ENCODE measurements at regions not wholly inside any gene's neighbourhood (a gene's known extent, or its start where the extent isn't known, plus 50 kb on each side); places are given as distances from the start of the nearest gene placed in this dataset.

DNA sequence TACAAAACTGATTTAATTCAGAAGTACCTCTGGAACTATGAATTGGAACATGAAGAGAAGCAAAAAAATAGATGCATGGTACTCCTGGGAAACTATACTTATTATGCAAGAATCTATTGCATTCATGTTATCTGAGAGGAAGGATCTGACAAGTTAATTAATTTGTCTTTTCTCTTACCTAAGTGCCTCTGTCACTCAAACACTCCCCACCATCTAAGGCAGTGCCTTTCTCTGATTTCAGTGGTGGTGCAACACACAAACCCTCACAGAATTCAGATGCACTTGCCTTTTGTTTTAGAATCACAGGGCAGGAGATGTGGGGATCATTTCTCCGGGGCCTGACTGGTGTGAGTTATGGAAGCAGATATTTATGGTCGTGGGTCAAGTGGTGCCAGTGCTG, 52.5 kb upstream of the C9orf72 start:
- DNase-seq (ENCODE audit: low spot score), result no peak

GRCh38 chr9:27626244-27627187, 53.2 kb upstream of the C9orf72 start:
- no peak for DNase-seq (ENCODE audit: low spot score)

DNA sequence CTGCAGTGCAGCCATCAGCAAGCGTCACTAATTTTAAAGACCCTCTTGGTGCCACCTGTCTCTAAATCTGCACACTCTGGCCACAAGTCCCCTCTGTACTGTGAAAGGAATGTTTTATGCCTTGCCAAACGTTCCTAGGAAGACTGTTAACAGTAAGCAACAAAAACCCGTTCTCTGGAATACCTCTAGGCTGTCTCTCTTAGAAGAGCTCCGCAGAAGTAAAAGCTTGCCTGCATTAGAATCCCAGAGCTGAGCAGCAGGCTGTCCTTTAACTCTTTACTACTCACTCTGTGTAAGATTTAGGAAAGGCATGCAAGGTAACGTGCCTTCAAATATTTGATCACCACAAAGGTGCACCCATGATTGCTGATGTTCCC, 53.9 kb upstream of the C9orf72 start:
- no peak for DNase-seq (ENCODE audit: low spot score)

- no peak for DNase-seq (ENCODE audit: low spot score)
These were observed 55.0 kb upstream of the C9orf72 start for GRCh38 chr9:27628311-27628710.

- DNase-seq (ENCODE audit: low spot score), result no peak
These were observed 56.1 kb upstream of the C9orf72 start for GRCh38 chr9:27629425-27629824.

DNA sequence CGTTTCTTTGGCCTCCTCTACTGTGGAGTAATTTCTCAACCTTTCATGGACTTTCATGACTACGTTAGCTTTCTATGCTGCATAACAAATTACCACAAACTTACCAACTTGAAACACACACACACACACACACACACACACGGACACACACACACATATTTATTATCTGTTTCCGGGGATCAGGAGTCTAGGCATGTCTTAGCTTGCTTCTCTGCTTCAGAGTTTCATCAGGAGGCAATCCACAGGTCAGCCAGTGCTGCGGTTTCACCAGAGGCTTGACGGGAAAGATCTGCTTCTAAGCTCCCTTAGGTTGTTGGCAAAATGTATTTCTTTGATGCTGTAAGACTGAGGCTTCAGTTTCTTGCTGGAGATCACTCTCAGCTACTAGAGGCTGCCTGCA, 59.0 kb upstream of the C9orf72 start:
- DNase-seq (ENCODE audit: low spot score), result no peak

GRCh38 chr9:27633764-27634163, 60.5 kb upstream of the C9orf72 start:
- no peak for DNase-seq (ENCODE audit: low spot score)

GRCh38 chr9:27634879-27635278, 61.6 kb upstream of the C9orf72 start:
- no peak for DNase-seq (ENCODE audit: low spot score)

GRCh38 chr9:27638716-27639115, 65.4 kb upstream of the C9orf72 start:
- no peak for DNase-seq (ENCODE audit: low spot score)

GRCh38 chr9:27645161-27645840, 72.0 kb upstream of the C9orf72 start:
- no peak for DNase-seq (ENCODE audit: low spot score)

- DNase-seq (ENCODE audit: low spot score), result no peak
These were observed 80.0 kb upstream of the C9orf72 start for GRCh38 chr9:27653246-27653645.

GRCh38 chr9:27653957-27654356, 80.7 kb upstream of the C9orf72 start:
- DNase-seq (ENCODE audit: low spot score), result no peak

DNA sequence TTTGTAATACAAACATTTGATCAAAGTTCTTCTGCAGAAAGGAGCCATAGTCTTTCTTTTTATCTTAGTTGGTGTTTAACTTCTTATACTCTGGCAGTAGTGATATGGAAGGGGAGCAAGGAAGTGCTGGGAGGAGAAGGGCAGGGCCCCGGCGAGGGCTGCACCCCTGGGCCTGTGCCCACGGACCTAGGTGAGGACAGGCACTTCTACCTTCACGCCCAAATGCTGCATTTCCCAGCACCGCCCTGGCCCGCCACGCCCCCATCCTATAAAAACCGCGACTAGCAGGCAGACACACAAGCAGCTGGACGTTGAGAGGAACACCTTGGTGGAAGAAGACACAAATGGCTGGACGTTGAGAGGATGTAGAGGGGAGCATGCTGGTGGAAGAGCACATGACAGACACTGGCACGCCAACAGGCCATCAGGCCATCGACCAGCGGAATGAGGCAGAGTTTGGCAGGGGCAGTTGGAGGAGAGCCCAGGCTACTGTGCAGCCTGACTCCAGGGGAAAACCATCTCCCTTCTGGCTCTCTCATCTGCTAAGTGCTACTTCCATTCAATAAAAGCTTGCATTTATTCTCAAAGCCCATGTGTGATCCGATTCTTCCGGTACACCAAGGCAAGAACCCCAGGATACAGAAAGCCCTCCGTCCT, 81.5 kb upstream of the C9orf72 start:
- no peak for DNase-seq (ENCODE audit: low spot score)

GRCh38 chr9:27655441-27655840, 82.2 kb upstream of the C9orf72 start:
- DNase-seq (ENCODE audit: low spot score), result no peak

- DNase-seq (ENCODE audit: low spot score), result no peak
These were observed 85.7 kb upstream of the C9orf72 start for GRCh38 chr9:27659001-27659400.

GRCh38 chr9:27659571-27659970, 86.3 kb upstream of the C9orf72 start:
- no peak for DNase-seq (ENCODE audit: low spot score)

DNA sequence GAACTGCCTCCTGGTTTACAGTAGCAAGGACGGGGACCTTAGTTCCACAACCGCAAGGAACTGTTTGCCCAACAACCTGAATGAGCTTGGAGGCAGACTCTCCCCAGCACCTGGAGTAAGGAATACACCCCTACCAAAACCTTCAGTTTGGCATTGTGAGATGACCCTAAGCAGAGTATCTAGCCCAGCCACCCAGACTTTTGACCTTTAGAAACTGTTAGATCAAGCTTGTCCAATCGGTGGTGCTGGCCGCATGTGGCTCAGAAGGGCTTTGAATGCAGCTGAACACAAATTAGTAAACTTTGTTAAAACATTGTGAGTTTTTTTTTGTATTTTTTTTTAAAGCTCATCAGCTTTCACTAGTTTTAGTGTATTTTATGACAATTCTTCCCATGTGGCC, 86.9 kb upstream of the C9orf72 start:
- DNase-seq (ENCODE audit: low spot score), result no peak

- DNase-seq (ENCODE audit: low spot score), result no peak
These were observed 90.2 kb upstream of the C9orf72 start for GRCh38 chr9:27663526-27663925.

DNA sequence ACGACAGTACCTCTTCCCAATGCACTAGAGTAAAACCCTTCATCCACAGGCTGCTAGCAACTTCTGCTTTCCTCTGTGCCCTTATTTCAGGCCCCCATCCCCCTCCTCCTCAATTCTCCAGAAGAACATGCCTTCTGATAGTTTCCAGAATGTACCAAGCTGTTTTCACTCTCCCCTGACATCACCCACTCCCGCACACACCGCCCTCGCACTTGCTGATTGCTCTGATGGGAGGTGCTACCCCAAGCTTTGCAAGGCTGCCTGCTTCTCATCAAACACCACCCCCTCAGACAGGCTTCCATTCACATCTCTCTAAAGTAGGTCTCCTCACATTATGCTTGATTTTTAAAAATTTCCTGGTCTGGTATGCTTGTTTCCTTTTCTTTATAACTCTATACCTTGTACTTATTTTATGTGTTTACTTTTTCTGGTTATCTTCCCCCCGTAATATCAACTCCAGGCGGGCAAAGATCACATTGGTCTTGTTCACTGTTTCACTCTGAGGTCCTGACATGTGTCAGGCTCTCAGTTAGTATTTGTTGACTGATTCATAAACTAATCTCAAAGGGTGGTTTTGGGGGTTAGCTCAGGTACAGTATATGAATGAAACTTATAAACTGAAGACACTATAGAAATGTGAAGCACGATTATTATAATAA, 91.0 kb upstream of the C9orf72 start:
- no peak for DNase-seq (ENCODE audit: low spot score)

GRCh38 chr9:27665136-27665535, 91.9 kb upstream of the C9orf72 start:
- DNase-seq (ENCODE audit: low spot score), result no peak

DNA sequence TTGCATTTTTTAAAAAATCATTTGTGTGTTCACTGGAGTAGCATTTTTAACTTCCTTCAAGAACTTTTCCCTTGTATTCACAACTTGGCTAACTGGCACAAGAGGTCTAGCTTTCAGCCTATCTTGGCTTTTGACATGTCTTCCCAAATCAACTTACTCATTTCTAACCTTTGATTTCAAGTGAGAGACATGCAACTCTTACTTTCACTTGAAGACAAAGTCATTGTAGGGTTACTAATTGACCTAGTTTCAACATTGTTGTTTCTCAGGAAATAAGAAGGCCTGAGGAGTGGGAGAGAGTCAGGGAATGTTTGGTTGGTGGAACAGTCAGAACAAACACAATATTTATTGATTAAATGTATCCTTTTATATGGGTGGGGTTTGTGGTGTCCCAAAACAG, 95.0 kb upstream of the C9orf72 start:
- no peak for DNase-seq (ENCODE audit: low spot score)

GRCh38 chr9:27671636-27672035, 98.4 kb upstream of the C9orf72 start:
- DNase-seq (ENCODE audit: low spot score), result no peak
